BJ (cell line): ENCODE measurements at regions not wholly inside any gene's neighbourhood (a gene's known extent, or its start where the extent isn't known, plus 50 kb on each side); places are given as distances from the start of the nearest gene placed in this dataset.

ENCODE experiments used
- CTCF ChIA-PET: fragments of 350-600 bp; formaldehyde crosslinking; extraction: SDS; loops from one replicate; lab custom pipeline; 2021; ENCODE audit warnings: antibody characterized with exemption, inconsistent platforms; lab: Yijun Ruan, JAX
- POLR2A ChIA-PET: fragments of 300-600 bp; sonication (Branson Sonifier 250); formaldehyde crosslinking; extraction: SDS; loops from one replicate; lab custom pipeline; 2021; ENCODE audit warnings: antibody characterized with exemption; lab: Charles Lee
- DNase-seq: peaks from one replicate; pipeline ENCODE4 v3.0.0-alpha.2; 2011; ENCODE audit warnings: low read depth
- H3K27me3 ChIP-seq: 2 replicates; pipeline ENCODE4 v1.6.0; 2011; ENCODE audit warnings: low read length; ENCODE audit not compliant: control insufficient read depth, insufficient read depth
- H3K36me3 ChIP-seq: 2 replicates; pipeline ENCODE4 v1.5.1; 2011; ENCODE audit warnings: low read length; ENCODE audit not compliant: control insufficient read depth, insufficient read depth
- H3K4me3 ChIP-seq: 2 replicates; pipeline ENCODE4 v1.5.1; 2011; ENCODE audit warnings: low read depth, mild to moderate bottlenecking, control low read depth, low read length
- CTCF ChIP-seq: IDR thresholded peaks from 2 replicates; pipeline ENCODE4 v1.5.1; 2011; ENCODE audit warnings: low read depth, mild to moderate bottlenecking, control low read depth, inconsistent platforms, low read length, moderate library complexity; ENCODE audit not compliant: insufficient read depth

GRCh38 chr6:168890306-168890980, 363.2 kb downstream of the THBS2 start:
- H3K4me3 ChIP-seq, result no peak overlapping the region
- H3K36me3 ChIP-seq, result no peaks in the 10 kb centered on the region
- H3K27me3 ChIP-seq, result peaks cover 3% of the 10 kb centered on the region; the same call in 1 of the 2 replicates
- ChIA-PET POLR2A (no interaction called here), CTCF (interaction anchor here (1.2 to 1.5 kb wide), 2 partner anchors 9 to 897 kb away, joined by 3 to 4 read pairs; no protein-coding TSS in a partner anchor)
- DNase-seq, result no peak
- no peak for TF ChIP-seq CTCF

- H3K27me3 ChIP-seq, result peaks cover 3% of the 10 kb centered on the region; the same call in 1 of the 2 replicates
- DNase-seq, result no peak
- POLR2A ChIA-PET, result no interaction called here
- no peak overlapping the region for H3K4me3 ChIP-seq
- H3K36me3 ChIP-seq, result no peaks in the 10 kb centered on the region
- no peak for TF ChIP-seq CTCF
- CTCF ChIA-PET, result interaction anchor here (1.2 to 1.5 kb wide), 2 partner anchors 8 to 1641 kb away, joined by 3 to 4 read pairs; no protein-coding TSS in a partner anchor
Measured at GRCh38 chr6:168888786-168889345, 364.8 kb downstream of the THBS2 start.

GRCh38 chr6:168888102-168888501, 365.5 kb downstream of the THBS2 start:
- ChIA-PET CTCF (interaction anchor here (1.2 kb wide), 1 partner anchor 736 kb away, joined by 3 read pairs; no protein-coding TSS in a partner anchor), POLR2A (no interaction called here)
- Histone ChIP-seq H3K36me3 (no peaks in the 10 kb centered on the region), H3K4me3 (no peak overlapping the region), H3K27me3 (peaks cover 1% of the 10 kb centered on the region; the same call in 1 of the 2 replicates)
- no peak for DNase-seq
- TF ChIP-seq CTCF, result no peak

GRCh38 chr6:168887621-168888020, 366.0 kb downstream of the THBS2 start:
- no peak for DNase-seq
- CTCF ChIA-PET, result interaction anchor here (1.2 kb wide), 1 partner anchor 735 kb away, joined by 3 read pairs; no protein-coding TSS in a partner anchor
- Histone ChIP-seq H3K36me3 (no peaks in the 10 kb centered on the region), H3K27me3 (peaks cover under 1% of the 10 kb centered on the region; the same call in 1 of the 2 replicates), H3K4me3 (no peak overlapping the region)
- TF ChIP-seq CTCF, result no peak
- POLR2A ChIA-PET, result no interaction called here

- no peaks in the 10 kb centered on the region; the same call in 1 of the 2 replicates for H3K27me3 ChIP-seq
- POLR2A ChIA-PET, result interaction anchor here (0.7 kb wide), 1 partner anchor 1722 kb away, joined by 3 read pairs; no protein-coding TSS in a partner anchor
- no peak for TF ChIP-seq CTCF
- no peak for DNase-seq
- CTCF ChIA-PET, result interaction anchor here (0.8 kb wide), 1 partner anchor 10 kb away, joined by 3 read pairs; no protein-coding TSS in a partner anchor
- H3K36me3 ChIP-seq, result no peaks in the 10 kb centered on the region
- no peak overlapping the region for H3K4me3 ChIP-seq
Measured at GRCh38 chr6:168886964-168887363, 366.7 kb downstream of the THBS2 start.
